Mesothelial cell of epicardium (in vitro differentiated cells): ENCODE measurements at regions not wholly inside any gene's neighbourhood (a gene's known extent, or its start where the extent isn't known, plus 50 kb on each side); places are given as distances from the start of the nearest gene placed in this dataset.
"Not testable (repeated sequence)": the region's sequence is repeated elsewhere in the genome, so short reads cannot be mapped to it uniquely, and the experiment has no call there.

Source experiments
- DNase-seq, 2 experiments: peaks; one replicate each; pipeline ENCODE4 v3.0.0; 2021; ENCODE audit warnings: low spot score in 2 of 2; ENCODE audit not compliant: unreplicated experiment in 2 of 2
- H3K27ac Mint-ChIP-seq: 2 replicates; pipeline ENCODE4 v1.8.0; 2021; ENCODE audit warnings: mixed read lengths
- H3K27me3 Mint-ChIP-seq: 2 replicates; pipeline ENCODE4 v1.8.0; 2021; ENCODE audit warnings: low read depth, mixed read lengths
- H3K36me3 Mint-ChIP-seq: 2 replicates; pipeline ENCODE4 v1.8.0; 2021; ENCODE audit warnings: mixed read lengths
- H3K4me1 Mint-ChIP-seq: 2 replicates; pipeline ENCODE4 v1.8.0; 2021; ENCODE audit warnings: mixed read lengths
- H3K4me3 Mint-ChIP-seq: 2 replicates; pipeline ENCODE4 v1.8.0; 2021; ENCODE audit warnings: mild to moderate bottlenecking, moderate library complexity, mixed read lengths
- H3K9me3 Mint-ChIP-seq: 2 replicates; pipeline ENCODE4 v1.8.0; 2021; ENCODE audit warnings: mixed read lengths
- CTCF ChIP-seq: fragments of 200-600 bp; sonication (generic); IDR thresholded peaks from one replicate; pipeline ENCODE4 v1.5.0; 2021; ENCODE audit warnings: antibody characterized with exemption; ENCODE audit not compliant: unreplicated experiment

- H3K4me1 Mint-ChIP-seq: no peaks in the 10 kb centered on the region
- H3K27ac Mint-ChIP-seq: no peak overlapping the region
- no peaks in the 10 kb centered on the region for H3K9me3 Mint-ChIP-seq
- H3K4me3 Mint-ChIP-seq: no peak overlapping the region
- peaks cover 4% of the 10 kb centered on the region for H3K27me3 Mint-ChIP-seq
- no peaks in the 10 kb centered on the region for H3K36me3 Mint-ChIP-seq
- no peak for TF ChIP-seq CTCF
- DNase-seq: no peak
Observed at GRCh38 chr3:88485001-88485400, 335.2 kb downstream of the C3orf38 start.

- H3K9me3 Mint-ChIP-seq: peaks cover 18% of the 10 kb centered on the region
- not testable (repeated sequence) for H3K4me1 Mint-ChIP-seq, H3K27ac Mint-ChIP-seq, H3K27me3 Mint-ChIP-seq, H3K36me3 Mint-ChIP-seq, DNase-seq, H3K4me3 Mint-ChIP-seq
Observed at GRCh38 chr3:88508818-88509217, 359.1 kb downstream of the C3orf38 start.

- no peaks in the 10 kb centered on the region for H3K27me3 Mint-ChIP-seq
- H3K4me1 Mint-ChIP-seq: no peaks in the 10 kb centered on the region
- H3K36me3 Mint-ChIP-seq: no peaks in the 10 kb centered on the region
- no peak overlapping the region for H3K4me3 Mint-ChIP-seq
- H3K27ac Mint-ChIP-seq: no peak overlapping the region
- no peak for TF ChIP-seq CTCF
- H3K9me3 Mint-ChIP-seq: peaks cover 18% of the 10 kb centered on the region
- DNase-seq: no peak
Observed at GRCh38 chr3:88509582-88509981, 359.8 kb downstream of the C3orf38 start.

GRCh38 chr3:88528494-88528893 lies 378.7 kb downstream of the C3orf38 start:
- Mint-ChIP-seq H3K27me3 (peaks cover 2% of the 10 kb centered on the region), H3K9me3 (peaks cover 39% of the 10 kb centered on the region), H3K36me3 (no peaks in the 10 kb centered on the region), H3K4me3 (no peak overlapping the region), H3K27ac (no peak overlapping the region), H3K4me1 (no peaks in the 10 kb centered on the region)
- DNase-seq: no peak
- no peak for TF ChIP-seq CTCF

GRCh38 chr3:88534534-88534933 lies 384.8 kb downstream of the C3orf38 start:
- no peak for TF ChIP-seq CTCF
- Mint-ChIP-seq H3K36me3 (no peaks in the 10 kb centered on the region), H3K4me3 (no peak overlapping the region), H3K9me3 (no peaks in the 10 kb centered on the region), H3K4me1 (no peaks in the 10 kb centered on the region), H3K27ac (no peak overlapping the region), H3K27me3 (no peaks in the 10 kb centered on the region)
- DNase-seq: no peak

- H3K4me3 Mint-ChIP-seq: no peak overlapping the region
- no peaks in the 10 kb centered on the region for H3K9me3 Mint-ChIP-seq
- H3K27me3 Mint-ChIP-seq: no peaks in the 10 kb centered on the region
- no peaks in the 10 kb centered on the region for H3K4me1 Mint-ChIP-seq
- H3K27ac Mint-ChIP-seq: no peak overlapping the region
- H3K36me3 Mint-ChIP-seq: no peaks in the 10 kb centered on the region
- no peak for DNase-seq
- TF ChIP-seq CTCF: no peak
Observed at GRCh38 chr3:88535563-88535962, 385.8 kb downstream of the C3orf38 start.
